Naive thymus-derived CD4-positive, alpha-beta T cell (primary cell): ENCODE measurements at regions not wholly inside any gene's neighbourhood (a gene's known extent, or its start where the extent isn't known, plus 50 kb on each side); places are given as distances from the start of the nearest gene placed in this dataset.

Source experiments
- ATAC-seq: fragments of 150-1000 bp; cut with Tn5 transposase; 2 replicates; pipeline ENCODE4 v1.10.0; 2021; ENCODE audit warnings: mild to moderate bottlenecking, moderate library complexity
- CTCF ChIA-PET: fragments of 350-600 bp; sonication (Branson Sonifier 250); formaldehyde crosslinking; loops from one replicate; lab custom pipeline; 2021; ENCODE audit warnings: antibody characterized with exemption; lab: Charles Lee
- POLR2A ChIA-PET: fragments of 350-600 bp; sonication (Branson Sonifier 250); formaldehyde crosslinking; loops from one replicate; lab custom pipeline; 2021; ENCODE audit warnings: antibody characterized with exemption, inconsistent platforms; lab: Charles Lee
- DNase-seq, 9 donors: peaks; one replicate each; pipeline versions ENCODE4 v3.0.0 to v3.0.0-alpha.2; 2020 to 2022; ENCODE audit warnings: mixed read lengths in 1 of 9
- H3K27ac ChIP-seq: one replicate; pipeline ENCODE4 v1.7.0; 2013; ENCODE audit warnings: mild to moderate bottlenecking, low read depth, low read length, moderate library complexity
- H3K27me3 ChIP-seq, 2 donors: one replicate each; pipeline ENCODE4 v1.7.0; 2013; ENCODE audit warnings: low read length in 2 of 2, mild to moderate bottlenecking in 2 of 2, moderate library complexity in 2 of 2; ENCODE audit not compliant: control insufficient read depth in 2 of 2, insufficient read depth in 2 of 2
- H3K36me3 ChIP-seq, 3 experiments: 1 replicate in 2 of 3; 2 replicates in 1 of 3; pipeline ENCODE4 v1.7.0; 2013; ENCODE audit warnings: low read length in 3 of 3, mild to moderate bottlenecking in 3 of 3, moderate library complexity in 1 of 3; ENCODE audit not compliant: insufficient read depth in 3 of 3, control insufficient read depth in 2 of 3
- H3K4me1 ChIP-seq, 2 donors: one replicate each; pipeline ENCODE4 v1.7.0; 2013; ENCODE audit warnings: low read length in 2 of 2, mild to moderate bottlenecking in 2 of 2, moderate library complexity in 1 of 2; ENCODE audit not compliant: control insufficient read depth in 2 of 2, insufficient read depth in 2 of 2
- H3K4me3 ChIP-seq: 2 replicates; pipeline ENCODE4 v1.7.0; 2013; ENCODE audit warnings: mild to moderate bottlenecking, low read length
- H3K9me3 ChIP-seq, 3 experiments: 1 replicate in 2 of 3; 2 replicates in 1 of 3; pipeline ENCODE4 v1.7.0; 2013; ENCODE audit warnings: low read length in 3 of 3; ENCODE audit not compliant: control insufficient read depth in 2 of 3
- H3K27ac Mint-ChIP-seq, 9 donors: one replicate each; pipeline ENCODE4 v1.8.0; 2020 to 2022; ENCODE audit warnings: mixed read lengths in 9 of 9, mild to moderate bottlenecking in 8 of 9, moderate library complexity in 5 of 9, inconsistent platforms in 2 of 9
- H3K27me3 Mint-ChIP-seq, 5 donors: one replicate each; pipeline ENCODE4 v1.8.0; 2021 to 2022; ENCODE audit warnings: mixed read lengths in 5 of 5, mild to moderate bottlenecking in 1 of 5
- H3K36me3 Mint-ChIP-seq, 5 donors: one replicate each; pipeline ENCODE4 v1.8.0; 2020 to 2022; ENCODE audit warnings: mixed read lengths in 5 of 5, mild to moderate bottlenecking in 3 of 5, inconsistent platforms in 1 of 5
- H3K4me1 Mint-ChIP-seq, 7 donors: one replicate each; pipeline ENCODE4 v1.8.0; 2020 to 2022; ENCODE audit warnings: mixed read lengths in 7 of 7, mild to moderate bottlenecking in 3 of 7, inconsistent platforms in 1 of 7
- H3K4me3 Mint-ChIP-seq, 10 donors: one replicate each; pipeline ENCODE4 v1.8.0; 2020 to 2022; ENCODE audit warnings: mild to moderate bottlenecking in 10 of 10, mixed read lengths in 10 of 10, moderate library complexity in 6 of 10, inconsistent platforms in 2 of 10
- H3K9me3 Mint-ChIP-seq, 11 donors: one replicate each; pipeline ENCODE4 v1.8.0; 2020 to 2022; ENCODE audit warnings: mixed read lengths in 11 of 11, mild to moderate bottlenecking in 4 of 11, inconsistent platforms in 1 of 11, moderate library complexity in 1 of 11
- intact Hi-C, 2 donors: fragments of 100-400 bp; cut with micrococcal nuclease; formaldehyde crosslinking; loops; one replicate each; pipeline ENCODE4 v1.15.1; 2023

DNA sequence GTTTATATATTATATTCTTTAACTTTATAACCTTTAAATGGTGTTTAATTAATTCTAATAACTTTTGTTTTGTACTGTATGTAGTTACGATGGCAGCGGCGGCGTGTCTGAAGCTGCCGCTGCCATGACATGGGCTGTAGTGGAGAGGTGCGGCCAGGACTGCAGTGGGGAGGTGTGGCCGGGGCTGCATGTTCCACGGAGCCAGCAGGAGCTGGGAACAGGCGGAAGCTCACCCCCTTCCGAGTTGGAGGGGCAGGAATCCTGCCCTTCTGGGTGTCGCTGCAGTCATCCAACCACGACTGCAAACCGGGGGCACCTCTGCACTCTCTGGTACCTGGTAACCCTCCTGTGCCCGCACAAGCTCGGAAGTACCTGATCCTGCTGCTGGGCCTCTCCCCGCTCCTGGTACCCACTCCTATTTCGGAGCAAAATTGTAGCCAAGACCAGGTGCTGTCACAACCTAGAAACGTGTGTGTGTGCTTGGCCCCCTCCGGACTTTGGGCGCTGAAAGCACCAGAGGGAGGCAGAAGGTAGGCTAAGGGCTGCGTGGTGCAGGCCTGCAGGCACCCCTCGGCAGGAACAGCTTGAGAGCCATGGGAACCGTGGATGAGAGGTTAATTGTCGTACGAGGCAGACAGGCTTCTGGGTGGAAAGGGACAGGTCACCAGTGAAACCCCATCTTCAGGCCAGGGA is 1329.7 kb upstream of the SLC39A10 start:
- no peak for DNase-seq
- H3K27me3 ChIP-seq: no peaks in the 10 kb centered on the region
- no peaks in the 10 kb centered on the region for H3K4me1 ChIP-seq
- ChIA-PET CTCF (no interaction called here), POLR2A (no interaction called here)
- H3K36me3 ChIP-seq: no peaks in the 10 kb centered on the region
- no peaks in the 10 kb centered on the region for H3K9me3 ChIP-seq
- no peak overlapping the region for H3K4me3 ChIP-seq
- no peak overlapping the region for H3K27ac ChIP-seq
- intact Hi-C loops: no loop called here
- H3K9me3 Mint-ChIP-seq: no peaks in the 10 kb centered on the region
- no peaks in the 10 kb centered on the region for H3K4me1 Mint-ChIP-seq
- no peak for ATAC-seq
- H3K27ac Mint-ChIP-seq: no peak overlapping the region
- H3K4me3 Mint-ChIP-seq: no peak overlapping the region
- H3K27me3 Mint-ChIP-seq: no peaks in the 10 kb centered on the region
- no peaks in the 10 kb centered on the region for H3K36me3 Mint-ChIP-seq

DNA sequence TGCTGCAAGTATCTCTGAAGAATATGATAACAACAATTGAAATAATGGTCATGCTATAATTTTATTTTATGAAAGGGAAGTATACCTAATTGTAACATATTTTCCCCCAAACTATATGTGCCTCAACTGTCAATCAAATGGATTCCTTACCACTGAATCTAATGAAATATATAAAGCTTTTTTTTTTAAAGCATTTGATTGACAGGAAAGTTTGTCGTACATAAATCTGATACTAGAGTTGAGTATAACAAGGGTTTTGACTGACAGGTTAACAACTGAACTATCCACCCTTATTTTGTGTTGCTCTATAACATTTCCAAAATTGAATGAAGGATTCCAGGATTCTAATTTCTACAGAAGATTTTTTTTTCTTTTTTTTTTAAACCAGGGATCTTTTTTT is 1333.3 kb upstream of the SLC39A10 start:
- H3K36me3 Mint-ChIP-seq: no peaks in the 10 kb centered on the region
- POLR2A ChIA-PET: no interaction called here
- Histone ChIP-seq H3K9me3 (no peaks in the 10 kb centered on the region), H3K27ac (no peak overlapping the region), H3K4me3 (no peak overlapping the region), H3K4me1 (no peaks in the 10 kb centered on the region), H3K36me3 (no peaks in the 10 kb centered on the region), H3K27me3 (no peaks in the 10 kb centered on the region)
- no peak for ATAC-seq
- no peak for DNase-seq
- intact Hi-C loops: no loop called here
- H3K4me3 Mint-ChIP-seq: no peak overlapping the region
- H3K9me3 Mint-ChIP-seq: no peaks in the 10 kb centered on the region
- CTCF ChIA-PET: no interaction called here
- no peaks in the 10 kb centered on the region for H3K4me1 Mint-ChIP-seq
- no peaks in the 10 kb centered on the region for H3K27me3 Mint-ChIP-seq
- no peak overlapping the region for H3K27ac Mint-ChIP-seq

DNA sequence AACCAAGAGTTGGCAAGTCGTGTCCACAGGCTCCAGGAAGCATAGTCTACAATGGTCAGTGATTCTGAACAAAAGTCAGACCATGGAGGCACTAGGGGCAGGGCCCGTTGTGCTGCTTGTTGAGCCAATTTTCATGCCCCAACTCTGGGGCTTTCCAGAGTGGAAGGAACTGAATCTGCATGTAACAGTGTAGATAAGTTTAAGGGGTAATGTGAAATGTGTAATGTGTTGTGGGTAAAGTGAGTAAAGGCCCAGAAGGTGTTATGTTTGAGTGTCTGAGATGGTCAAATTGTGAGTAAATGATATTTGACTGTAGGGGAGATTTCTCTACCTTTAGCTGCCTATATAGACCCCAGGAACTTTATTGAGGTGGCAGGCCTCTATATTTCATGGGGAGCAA is 1336.5 kb upstream of the SLC39A10 start:
- H3K4me1 Mint-ChIP-seq: peaks cover 0 to 1% (median 0%) of the 10 kb centered on the region in 7 donors
- CTCF ChIA-PET: no interaction called here
- no peaks in the 10 kb centered on the region for H3K36me3 Mint-ChIP-seq
- Histone ChIP-seq H3K36me3 (no peaks in the 10 kb centered on the region), H3K27me3 (no peaks in the 10 kb centered on the region), H3K27ac (no peak overlapping the region), H3K4me3 (no peak overlapping the region), H3K9me3 (no peaks in the 10 kb centered on the region), H3K4me1 (no peaks in the 10 kb centered on the region)
- no peak overlapping the region for H3K27ac Mint-ChIP-seq
- DNase-seq: no peak
- H3K27me3 Mint-ChIP-seq: no peaks in the 10 kb centered on the region
- H3K4me3 Mint-ChIP-seq: no peak overlapping the region
- POLR2A ChIA-PET: no interaction called here
- no peaks in the 10 kb centered on the region for H3K9me3 Mint-ChIP-seq
- ATAC-seq: no peak
- intact Hi-C loops: no loop called here

DNA sequence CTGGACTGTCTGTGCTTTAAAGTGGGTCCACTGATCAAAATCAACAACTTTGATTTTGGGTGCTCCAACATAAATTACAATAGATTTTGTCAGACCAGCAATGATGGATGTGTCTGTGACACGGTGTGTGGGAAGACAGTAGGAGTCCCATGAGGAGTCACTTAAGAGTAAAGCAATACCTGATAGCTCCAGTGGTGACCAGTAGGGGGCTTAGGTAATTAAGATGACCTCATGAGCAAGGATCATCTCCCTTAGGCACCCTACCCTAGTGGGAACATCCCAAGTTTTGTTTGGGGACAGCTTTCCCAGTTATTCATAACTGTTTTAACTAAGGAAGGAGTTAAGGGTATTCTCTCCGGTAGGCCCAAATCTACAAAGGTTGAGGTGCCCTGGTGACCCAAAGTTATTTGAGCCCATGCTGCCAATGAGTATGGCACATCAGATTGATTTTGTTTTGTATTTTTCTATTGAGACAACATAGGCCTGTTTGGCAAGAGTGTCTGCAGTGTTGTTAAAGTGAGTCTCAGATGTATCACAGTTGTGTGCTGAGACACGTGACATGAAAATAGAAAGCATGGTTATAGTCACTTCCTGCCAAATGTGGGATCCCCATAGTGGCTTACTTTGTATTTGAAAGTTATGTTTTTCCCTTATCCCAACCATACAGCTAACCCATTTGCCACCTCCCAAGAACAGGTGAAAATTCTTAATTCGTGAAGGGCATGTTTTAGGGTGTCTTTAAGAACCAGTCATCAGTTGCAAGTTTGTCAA is 1337.6 kb upstream of the SLC39A10 start:
- Mint-ChIP-seq H3K27ac (no peak overlapping the region), H3K4me3 (no peak overlapping the region), H3K9me3 (no peaks in the 10 kb centered on the region), H3K27me3 (no peaks in the 10 kb centered on the region), H3K36me3 (no peaks in the 10 kb centered on the region), H3K4me1 (peaks cover 0 to 1% (median 0%) of the 10 kb centered on the region in 7 donors)
- intact Hi-C loops: no loop called here
- DNase-seq (no peak), ATAC-seq (no peak)
- H3K4me3 ChIP-seq: no peak overlapping the region
- no peak overlapping the region for H3K27ac ChIP-seq
- H3K27me3 ChIP-seq: no peaks in the 10 kb centered on the region
- no peaks in the 10 kb centered on the region for H3K9me3 ChIP-seq
- no peaks in the 10 kb centered on the region for H3K36me3 ChIP-seq
- POLR2A ChIA-PET: interaction anchor here (0.6 kb wide), 1 partner anchor 400 kb away, joined by 3 read pairs; no protein-coding TSS in a partner anchor
- CTCF ChIA-PET: no interaction called here
- H3K4me1 ChIP-seq: no peaks in the 10 kb centered on the region

DNA sequence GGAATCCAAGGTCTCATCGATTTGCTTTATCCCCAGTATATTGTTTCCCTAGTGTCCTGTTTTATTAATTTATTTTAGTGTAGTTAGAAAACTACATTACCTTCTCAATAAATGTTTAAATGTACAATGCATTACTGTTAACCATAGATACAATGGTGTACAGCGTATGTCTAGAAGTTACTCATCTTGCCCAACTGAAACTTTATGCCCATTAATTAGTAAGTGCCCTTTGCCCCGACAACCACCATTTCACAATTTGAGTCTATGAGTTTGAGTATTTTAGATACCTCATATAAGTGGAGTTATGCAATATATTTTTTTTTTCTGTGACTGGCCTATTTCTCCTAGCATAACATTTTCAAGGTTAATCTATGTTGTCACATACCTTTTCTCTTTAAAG is 1343.0 kb upstream of the SLC39A10 start:
- no peaks in the 10 kb centered on the region for H3K4me1 ChIP-seq
- no peak overlapping the region for H3K4me3 Mint-ChIP-seq
- H3K36me3 ChIP-seq: no peaks in the 10 kb centered on the region
- H3K4me1 Mint-ChIP-seq: peaks cover 0 to 1% (median 0%) of the 10 kb centered on the region in 7 donors
- intact Hi-C loops: no loop called here
- no peaks in the 10 kb centered on the region for H3K36me3 Mint-ChIP-seq
- ChIA-PET CTCF (no interaction called here), POLR2A (no interaction called here)
- DNase-seq (no peak), ATAC-seq (no peak)
- H3K27me3 Mint-ChIP-seq: peaks cover 0 to 4% (median 0%) of the 10 kb centered on the region in 5 donors
- no peak overlapping the region for H3K27ac Mint-ChIP-seq
- H3K4me3 ChIP-seq: no peak overlapping the region
- no peaks in the 10 kb centered on the region for H3K27me3 ChIP-seq
- H3K27ac ChIP-seq: no peak overlapping the region
- H3K9me3 Mint-ChIP-seq: no peaks in the 10 kb centered on the region
- H3K9me3 ChIP-seq: no peaks in the 10 kb centered on the region

DNA sequence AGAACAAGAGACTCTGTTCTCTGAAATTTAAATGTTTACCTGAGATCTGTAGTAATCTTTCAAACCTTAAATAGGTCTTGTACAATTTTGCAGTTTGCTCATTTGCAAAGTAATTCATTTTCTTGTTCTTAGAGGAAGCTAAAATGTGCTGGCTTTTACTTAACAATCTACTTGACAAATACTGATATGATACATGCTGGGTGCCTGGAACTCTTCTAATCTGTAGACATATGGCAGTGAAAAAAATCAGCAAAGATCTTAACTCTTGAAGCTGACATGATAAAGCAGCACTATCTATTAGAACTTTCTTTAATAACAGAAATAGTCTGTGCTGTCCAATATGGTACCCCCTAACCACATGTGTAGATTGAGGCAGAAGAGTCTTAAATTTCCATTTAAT is 1352.8 kb upstream of the SLC39A10 start:
- Mint-ChIP-seq H3K4me1 (no peaks in the 10 kb centered on the region), H3K9me3 (peaks cover 0 to 4% (median 0%) of the 10 kb centered on the region in 11 donors), H3K4me3 (no peak overlapping the region), H3K27ac (no peak overlapping the region), H3K36me3 (no peaks in the 10 kb centered on the region), H3K27me3 (no peaks in the 10 kb centered on the region)
- ChIA-PET CTCF (no interaction called here), POLR2A (no interaction called here)
- Histone ChIP-seq H3K4me3 (no peak overlapping the region), H3K27me3 (no peaks in the 10 kb centered on the region), H3K4me1 (no peaks in the 10 kb centered on the region), H3K27ac (no peak overlapping the region), H3K9me3 (no peaks in the 10 kb centered on the region), H3K36me3 (no peaks in the 10 kb centered on the region)
- intact Hi-C loops: no loop called here
- ATAC-seq: no peak
- no peak for DNase-seq

DNA sequence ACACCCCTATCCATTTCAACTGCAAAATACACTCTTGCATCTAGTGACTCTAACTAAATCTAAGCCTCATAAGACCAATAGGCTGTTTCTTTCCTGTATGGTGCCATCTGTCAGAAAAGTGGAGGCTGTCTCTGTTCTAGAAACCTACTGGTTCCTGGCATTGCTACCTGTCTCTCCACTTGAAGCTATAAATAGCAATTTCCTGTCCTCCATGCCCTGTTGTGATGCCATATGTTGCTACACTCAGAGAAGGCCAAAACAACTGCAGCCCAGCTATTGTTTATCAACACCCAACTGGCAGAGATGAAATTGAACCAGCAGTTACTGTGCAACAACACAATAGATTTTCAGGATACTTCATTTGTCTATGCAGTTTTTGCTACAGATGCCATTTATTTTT is 1355.1 kb upstream of the SLC39A10 start:
- intact Hi-C loops: no loop called here
- no peak for DNase-seq
- no peaks in the 10 kb centered on the region for H3K36me3 ChIP-seq
- no peaks in the 10 kb centered on the region for H3K27me3 Mint-ChIP-seq
- H3K4me1 ChIP-seq: no peaks in the 10 kb centered on the region
- no peaks in the 10 kb centered on the region for H3K4me1 Mint-ChIP-seq
- H3K27me3 ChIP-seq: no peaks in the 10 kb centered on the region
- H3K27ac ChIP-seq: no peak overlapping the region
- no peak overlapping the region for H3K4me3 Mint-ChIP-seq
- no peak overlapping the region for H3K4me3 ChIP-seq
- peaks cover 0 to 3% (median 0%) of the 10 kb centered on the region in 11 donors for H3K9me3 Mint-ChIP-seq
- H3K27ac Mint-ChIP-seq: no peak overlapping the region
- no peaks in the 10 kb centered on the region for H3K36me3 Mint-ChIP-seq
- POLR2A ChIA-PET: no interaction called here
- CTCF ChIA-PET: no interaction called here
- no peaks in the 10 kb centered on the region for H3K9me3 ChIP-seq
- ATAC-seq: no peak
